NCI-H345 treated with DMSO at 0.1 percent for 48 hours (cell line): ENCODE measurements at regions not wholly inside any gene's neighbourhood (a gene's known extent, or its start where the extent isn't known, plus 50 kb on each side); places are given as distances from the start of the nearest gene placed in this dataset.
"Not testable (repeated sequence)": the region's sequence is repeated elsewhere in the genome, so short reads cannot be mapped to it uniquely, and the experiment has no call there.

Source experiments
- DNase-seq: peaks from one replicate; lab custom pipeline; 2025; ENCODE audit not compliant: unreplicated experiment; lab: John Stamatoyannopoulos, UW

DNA sequence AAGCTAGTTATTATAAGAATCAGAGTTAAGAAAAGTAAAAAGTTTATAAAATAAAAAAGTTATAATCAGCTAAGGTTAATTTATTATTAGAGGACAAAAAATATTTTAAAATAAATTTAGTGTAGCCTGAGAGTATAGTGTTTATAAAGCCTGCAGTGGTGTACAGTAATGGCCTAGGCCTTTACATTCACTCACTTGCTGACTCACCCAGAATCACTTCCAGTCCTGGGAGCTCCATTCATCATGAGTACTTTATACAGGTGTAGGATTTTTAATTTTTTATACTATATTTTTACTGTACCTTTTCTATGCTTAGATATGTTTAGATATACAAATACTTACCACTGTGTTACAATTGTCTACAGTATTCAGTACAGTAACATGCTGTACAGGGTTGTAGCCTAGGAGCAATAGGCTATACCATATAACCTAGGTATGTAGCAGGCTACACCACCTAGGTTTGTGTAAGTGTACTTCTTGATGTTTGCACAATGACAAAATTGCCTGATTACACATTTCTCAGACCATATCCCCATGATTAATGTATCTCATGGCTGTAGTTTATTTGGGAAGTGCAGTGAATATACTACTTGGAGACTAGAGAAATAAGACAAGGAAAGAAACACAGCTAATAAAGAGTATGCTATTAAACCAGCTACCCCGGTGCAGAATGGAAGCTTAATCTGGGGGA is 101.9 kb upstream of the GALNT15 start:
- no peak for DNase-seq

DNA sequence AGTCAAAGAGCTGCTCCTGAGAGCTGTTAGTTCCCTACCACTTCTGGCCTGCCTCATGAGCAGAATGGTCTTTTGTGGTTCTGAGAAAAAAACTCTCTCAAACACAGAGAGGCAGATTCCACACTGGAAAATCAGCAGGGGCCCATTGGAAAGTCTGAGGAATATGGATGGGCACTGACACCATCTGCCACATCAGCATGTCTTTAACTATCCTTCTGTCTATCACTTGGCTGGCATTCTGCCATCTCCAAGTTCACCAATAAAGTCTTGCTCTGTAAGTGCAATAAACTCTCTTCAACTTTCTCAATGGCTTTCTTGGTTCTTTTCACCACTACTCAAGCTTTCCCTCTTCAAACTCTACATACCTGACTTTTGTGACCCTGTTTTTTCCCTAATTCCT is 101.3 kb upstream of the GALNT15 start:
- DNase-seq, result no peak

DNA sequence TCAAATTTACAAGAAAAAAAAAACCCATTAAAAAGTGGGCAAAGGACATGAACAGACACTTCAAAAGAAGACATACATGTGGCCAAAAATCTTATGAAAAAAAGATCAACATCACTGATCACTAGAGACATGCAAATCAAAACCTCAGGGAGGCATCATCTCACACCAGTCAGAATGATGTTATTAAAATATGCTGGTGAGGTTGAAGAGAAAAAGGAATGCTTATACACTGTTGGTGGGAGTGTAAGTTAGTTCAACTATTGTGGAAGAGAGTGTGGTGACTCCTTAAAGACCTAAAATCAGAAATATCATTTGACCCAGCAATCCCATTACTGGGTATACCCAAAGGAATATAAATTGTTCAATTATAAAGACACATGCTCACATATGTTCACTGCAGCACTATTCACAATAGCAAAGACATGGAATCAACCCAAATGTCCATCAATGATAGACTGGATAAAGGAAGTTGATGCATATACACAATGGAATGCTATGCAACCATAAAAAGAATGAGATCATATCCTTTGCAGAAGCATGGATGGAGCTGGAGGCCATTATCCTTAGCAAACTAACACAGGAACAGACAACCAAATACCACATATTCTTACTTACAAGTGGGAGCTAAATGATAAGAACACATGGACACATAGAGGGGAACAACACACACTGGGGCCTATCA is 100.3 kb upstream of the GALNT15 start:
- DNase-seq, result not testable (repeated sequence)

DNA sequence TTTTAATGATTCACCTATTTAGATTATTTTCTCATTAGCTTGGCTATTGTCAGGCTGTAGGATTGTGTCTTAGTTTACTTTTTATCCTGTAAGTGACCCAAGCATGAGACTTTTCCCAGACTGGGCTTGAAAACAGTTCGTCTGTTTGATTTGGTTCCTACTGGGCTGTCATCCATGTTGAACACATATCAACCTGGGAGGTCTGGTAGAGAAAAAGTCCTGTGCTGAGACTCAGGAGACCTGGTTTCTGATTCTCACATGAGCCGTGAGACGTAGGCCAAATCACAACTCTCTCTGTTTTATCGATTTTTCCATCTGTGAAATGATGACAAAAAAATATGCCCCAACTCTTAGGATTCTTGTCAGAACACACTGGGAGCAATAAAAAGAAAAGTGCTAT is 98.8 kb upstream of the GALNT15 start:
- no peak for DNase-seq

DNA sequence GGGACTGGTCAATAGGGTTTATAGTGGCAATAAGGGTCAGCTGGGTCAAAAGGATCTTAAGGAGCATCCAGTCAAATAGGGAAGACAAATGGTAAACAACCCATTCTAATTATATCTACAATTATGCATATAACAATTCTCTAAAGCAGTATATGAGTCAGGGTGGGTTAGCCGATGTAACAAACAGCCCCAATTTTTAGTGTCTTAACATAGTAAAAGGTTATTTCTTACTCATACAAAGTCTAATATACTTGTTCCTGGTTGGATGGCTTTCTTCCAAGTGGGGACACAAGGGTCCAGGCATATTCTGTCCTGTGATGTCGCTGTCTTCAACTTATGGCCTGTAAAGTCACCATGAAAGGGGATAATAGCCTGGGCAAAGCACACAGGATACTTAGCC is 97.9 kb upstream of the GALNT15 start:
- DNase-seq, result no peak

DNA sequence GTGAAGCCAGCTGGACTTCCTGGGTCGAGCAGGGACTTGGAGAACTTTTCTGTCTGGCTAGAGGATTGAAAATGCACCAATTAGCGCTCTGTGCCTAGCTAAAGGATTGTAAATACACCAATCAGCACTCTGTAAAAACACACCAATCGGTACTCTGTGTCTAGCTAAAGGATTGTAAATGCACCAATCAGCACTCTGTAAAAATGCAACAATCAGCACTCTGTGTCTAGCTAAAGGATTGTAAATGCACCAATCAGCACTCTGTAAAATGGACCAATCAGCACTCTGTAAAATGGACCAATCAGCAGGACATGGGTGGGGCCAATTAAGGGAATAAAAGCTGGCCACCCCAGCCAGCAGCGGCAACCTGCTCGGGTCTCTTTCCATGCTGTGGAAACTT is 97.3 kb upstream of the GALNT15 start:
- not testable (repeated sequence) for DNase-seq

DNA sequence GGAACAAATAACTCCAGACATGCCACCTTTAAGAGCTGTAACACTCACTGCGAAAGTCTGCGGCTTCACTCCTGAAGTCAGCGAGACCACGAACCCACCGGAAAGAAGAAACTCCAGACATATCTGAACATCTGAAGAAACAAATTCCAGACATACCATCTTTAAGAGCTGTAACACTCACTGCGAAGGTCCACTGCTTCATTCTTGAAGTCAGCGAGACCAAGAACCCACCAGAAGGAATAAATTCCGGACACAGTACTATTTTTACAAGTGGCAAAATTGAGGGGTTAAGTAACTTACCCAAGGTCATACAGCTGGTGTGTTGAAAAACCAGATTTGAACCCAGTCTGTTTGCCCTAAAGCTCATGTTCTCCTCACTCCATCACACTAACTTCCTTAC is 96.8 kb upstream of the GALNT15 start:
- DNase-seq, result not testable (repeated sequence)

DNA sequence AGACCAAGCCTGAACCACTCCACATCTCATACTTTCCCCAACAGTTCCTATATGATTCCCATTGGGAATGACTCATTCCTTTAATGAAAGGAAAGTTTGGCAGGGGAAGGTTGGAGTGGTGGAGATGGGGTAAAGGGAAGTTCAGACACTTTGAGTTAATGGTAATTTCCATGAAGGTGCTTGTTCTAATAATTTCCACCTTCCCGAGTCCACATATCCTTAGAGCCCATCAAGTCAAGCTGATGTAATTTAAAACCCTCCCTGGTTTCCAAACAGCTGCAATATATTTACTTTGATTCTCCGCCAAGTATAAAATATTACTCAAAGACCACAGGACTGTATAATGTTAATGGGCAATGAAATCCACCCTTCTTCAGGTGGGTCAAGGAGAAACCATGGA is 95.0 kb upstream of the GALNT15 start:
- no peak for DNase-seq

DNA sequence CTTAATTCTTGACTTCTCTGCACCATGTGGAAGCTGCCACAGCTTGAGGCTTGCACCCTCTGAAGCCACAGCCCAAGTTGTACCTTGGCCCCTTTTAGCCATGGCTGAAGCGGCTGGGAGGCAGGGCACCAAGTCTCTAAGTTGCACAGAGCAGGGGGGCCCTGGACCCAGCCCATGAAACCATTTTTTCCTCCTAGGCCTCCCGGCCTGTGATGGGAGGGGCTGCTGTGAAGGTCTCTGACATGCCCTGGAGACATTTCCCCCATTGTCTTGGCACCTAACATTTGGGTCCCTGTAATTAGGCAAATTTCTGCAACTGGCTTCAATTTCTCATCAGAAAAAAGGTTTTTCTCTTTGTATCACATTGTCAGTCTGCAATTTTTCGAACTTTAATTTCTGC is 92.8 kb upstream of the GALNT15 start:
- DNase-seq, result no peak

DNA sequence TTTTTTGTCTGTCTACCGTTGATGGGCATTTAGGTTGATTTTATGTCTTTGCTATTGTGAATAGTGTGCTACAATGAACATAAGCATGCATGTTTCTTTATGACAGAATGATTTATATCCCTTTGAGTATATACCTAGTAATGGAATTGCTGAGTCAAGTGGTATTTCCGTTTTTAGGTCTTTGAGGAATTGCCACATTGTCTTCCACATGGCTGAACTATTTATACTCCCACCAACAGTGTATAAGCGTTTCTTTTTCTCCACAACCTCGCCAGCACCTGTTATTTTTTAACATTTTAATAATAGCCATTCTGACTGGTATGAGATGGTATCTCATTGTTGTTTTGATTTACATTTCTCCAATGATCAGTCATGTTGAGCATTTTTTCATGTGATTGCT is 89.6 kb upstream of the GALNT15 start:
- no peak for DNase-seq

DNA sequence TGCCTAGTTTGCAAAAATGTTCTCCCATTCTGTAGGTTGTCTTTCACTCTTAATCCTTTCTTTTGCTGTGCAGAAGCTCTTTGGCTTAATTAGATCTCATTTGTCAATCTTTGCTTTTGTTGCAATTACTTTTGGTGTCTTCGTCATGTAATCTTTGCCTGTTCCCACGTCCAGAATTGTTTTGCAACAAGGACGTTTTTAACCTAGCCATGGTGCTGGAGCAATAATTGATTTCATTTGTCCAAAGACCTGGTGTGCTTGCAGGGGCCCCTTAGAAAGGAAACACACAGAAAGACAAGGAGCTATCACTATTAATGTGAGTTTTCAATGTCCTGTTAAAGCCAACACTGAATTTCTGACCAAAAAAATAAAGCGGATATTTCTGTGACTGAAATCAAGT is 89.1 kb upstream of the GALNT15 start:
- no peak for DNase-seq

DNA sequence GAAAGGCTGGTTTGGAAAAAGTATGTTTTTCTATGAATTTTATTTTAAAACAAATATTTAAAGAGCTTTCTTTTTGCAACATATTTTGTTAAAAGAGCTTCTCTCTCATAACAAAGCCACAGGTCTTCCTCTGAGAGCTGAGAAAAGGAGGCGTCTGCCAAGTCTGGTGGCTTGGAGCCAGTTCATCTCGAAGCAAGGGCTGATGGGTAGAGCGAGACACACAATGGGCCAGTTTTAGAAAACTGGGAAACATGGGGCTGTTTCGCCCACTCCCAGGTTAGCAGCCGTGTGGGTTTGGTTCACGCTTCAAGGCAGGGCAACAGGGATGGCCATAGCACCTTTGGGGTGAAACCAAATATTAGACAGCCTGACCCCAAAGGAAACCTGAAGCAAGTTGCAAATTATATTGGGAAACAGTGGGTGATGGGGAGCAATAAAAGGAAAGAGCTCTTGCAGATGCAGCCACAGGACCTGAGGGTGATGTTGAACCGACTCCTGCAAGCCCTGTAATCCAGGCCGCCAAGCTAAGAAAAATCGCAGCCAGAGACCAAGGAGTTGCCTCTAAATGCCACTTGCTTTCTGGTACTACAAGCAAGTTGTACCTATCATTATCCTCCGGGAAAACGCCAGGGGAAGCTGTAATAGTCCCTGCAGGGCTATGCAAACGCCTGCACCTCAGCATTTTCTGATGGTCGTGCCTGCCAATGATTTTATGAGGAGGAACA is 88.4 kb upstream of the GALNT15 start:
- no peak for DNase-seq

DNA sequence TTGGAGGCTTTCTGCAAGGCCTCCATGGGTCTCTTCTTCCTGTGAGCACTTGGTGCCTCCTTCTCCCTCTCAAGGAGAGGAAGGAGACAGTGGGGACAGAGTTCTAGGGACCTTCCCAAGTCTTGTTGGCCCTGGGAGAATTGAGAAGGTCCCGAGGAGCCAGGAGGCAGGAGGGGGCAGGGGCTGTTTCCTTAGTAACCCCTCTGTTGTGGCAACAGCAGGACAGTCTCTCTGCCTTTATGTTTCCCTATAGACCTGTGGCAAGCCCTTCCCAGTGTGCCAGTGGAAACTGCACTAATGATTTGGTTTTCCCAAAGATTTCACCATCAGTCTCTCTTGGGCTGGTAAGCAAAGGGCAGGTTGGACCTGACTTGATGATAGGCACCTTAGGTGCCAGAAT is 87.8 kb upstream of the GALNT15 start:
- DNase-seq, result no peak

DNA sequence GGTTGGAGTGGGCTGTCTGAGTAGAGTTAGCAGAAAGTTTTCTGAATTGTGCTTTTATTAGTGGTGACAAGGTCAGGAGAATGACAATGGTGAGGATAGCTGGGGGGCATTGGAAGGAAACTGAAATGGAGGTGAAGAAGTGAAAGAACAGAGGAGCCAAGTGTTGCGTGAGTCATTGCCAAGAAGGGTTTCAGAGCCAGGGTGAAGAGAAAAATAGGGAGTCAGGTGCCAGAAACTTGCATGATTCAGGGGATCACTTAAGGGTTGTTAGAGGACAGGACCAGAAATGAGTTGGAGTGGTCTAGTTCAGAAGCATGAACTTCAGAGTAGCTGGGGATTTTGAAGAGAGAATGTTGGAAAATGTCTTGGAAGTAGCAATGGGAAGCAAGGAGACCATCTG is 86.0 kb upstream of the GALNT15 start:
- no peak for DNase-seq

DNA sequence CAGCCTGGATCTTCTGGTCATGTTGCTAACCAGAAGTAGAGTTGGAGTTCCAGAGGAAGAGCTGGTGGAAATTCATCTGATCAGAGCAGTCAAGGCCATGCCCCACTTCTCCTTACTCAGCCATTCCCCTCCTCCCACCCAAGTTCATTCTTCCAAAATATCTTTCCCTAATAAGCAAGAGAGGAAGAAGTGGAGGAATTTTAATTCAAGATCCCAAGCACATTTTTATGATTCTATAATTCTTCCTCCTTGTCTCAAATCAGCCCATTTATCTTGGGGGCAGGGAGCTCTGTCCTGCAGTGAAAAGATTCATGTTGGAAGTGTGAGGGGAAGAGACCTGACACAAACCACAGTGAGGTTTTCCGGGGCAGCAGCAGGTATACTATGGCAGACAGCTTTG is 85.0 kb upstream of the GALNT15 start:
- no peak for DNase-seq

DNA sequence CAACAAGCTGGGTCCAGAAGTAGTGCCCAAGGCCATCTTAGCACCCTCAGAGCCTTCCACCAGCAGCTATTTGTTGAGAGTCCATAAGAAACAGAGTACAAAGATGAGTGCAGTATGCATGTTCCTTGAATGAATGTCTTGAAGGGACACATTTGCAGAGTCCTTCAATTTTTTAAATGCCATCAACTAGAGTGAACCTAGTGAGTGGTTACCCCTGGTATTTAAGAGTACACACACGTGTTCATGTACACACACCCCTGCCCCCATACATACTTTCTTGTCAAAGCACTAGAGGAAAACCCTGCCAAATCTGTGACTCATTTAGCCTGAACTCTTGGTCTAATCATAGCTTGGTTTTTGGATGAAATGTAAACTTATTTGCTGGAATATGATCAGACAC is 84.5 kb upstream of the GALNT15 start:
- DNase-seq, result no peak

DNA sequence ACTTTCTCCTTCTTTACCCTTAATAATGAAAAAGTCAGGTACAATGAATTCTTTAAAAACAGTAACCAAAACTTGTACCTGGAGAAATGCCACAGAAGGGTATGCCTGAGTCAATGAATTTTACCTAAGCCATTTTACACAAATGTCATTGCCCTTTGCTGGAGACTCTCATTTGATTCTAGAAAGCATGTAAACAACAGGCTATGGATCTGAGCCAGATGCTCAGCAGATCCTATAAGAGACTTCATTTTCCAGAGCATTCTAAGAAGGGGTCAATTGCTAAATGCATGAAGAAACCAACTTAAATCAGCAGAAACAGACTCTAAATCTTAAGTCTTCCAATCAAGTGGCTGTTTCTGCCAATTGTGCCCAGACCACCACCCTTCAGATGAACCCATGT is 83.8 kb upstream of the GALNT15 start:
- DNase-seq, result no peak

DNA sequence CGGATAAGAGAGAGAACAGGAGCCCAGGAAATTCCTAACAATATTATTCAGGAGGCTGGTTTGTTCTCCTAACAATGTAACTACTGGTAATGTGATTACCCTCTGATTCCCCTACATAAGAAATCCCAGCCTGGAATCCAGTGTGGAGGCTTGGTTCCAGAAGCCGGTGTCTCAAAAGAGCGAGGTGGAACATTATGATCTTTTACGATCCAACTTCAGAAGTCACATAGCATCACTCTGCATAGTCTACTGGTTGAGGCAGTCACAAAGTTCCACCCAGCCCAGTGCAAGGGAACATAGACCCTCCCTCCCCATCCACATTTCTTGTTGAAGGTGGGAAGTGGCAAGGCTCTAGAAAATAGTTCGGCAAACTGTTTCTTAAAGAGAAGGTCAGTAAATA is 81.6 kb upstream of the GALNT15 start:
- no peak for DNase-seq

DNA sequence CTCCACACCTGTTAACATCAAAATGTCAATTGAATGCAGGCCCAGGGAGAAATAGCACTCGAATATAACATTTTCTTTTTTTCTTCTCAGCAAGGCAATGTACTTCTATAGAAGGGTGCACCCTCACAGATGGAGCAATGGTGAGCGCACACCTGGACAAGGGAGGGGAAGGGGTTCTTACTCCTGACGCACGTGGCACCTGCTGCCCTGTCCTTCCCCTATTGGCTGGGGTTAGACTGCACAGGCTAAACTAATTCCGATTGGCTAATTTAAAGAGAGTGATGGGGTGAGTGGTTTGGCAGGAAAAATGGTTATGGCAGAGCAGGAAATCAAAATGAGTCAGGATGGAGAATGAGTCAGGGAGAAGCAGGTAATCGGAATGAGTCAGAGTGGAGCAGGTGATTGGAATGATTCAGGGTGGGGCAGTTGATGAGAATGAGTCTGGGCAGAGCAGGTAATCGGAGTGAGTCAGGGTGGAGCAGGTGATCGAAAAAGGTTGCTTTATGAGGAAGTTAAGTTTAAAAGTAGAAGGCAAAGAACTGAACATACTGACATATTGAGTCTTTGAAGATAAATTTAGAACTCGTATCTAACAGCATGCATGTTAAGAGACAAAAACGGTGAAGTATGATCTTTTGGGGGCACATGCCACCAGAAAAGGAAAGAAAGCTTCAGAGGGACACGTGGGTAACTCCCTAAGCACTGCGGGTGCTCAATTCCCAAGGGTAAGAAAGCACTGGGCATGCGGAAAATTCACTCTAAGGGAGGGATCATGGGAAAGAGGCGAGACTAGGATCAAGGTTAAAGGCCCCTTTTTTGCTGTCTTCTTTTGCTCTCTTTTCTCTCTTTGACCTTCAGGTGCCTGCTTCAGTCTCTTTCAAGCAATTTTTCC is 72.9 kb upstream of the GALNT15 start:
- no peak for DNase-seq

DNA sequence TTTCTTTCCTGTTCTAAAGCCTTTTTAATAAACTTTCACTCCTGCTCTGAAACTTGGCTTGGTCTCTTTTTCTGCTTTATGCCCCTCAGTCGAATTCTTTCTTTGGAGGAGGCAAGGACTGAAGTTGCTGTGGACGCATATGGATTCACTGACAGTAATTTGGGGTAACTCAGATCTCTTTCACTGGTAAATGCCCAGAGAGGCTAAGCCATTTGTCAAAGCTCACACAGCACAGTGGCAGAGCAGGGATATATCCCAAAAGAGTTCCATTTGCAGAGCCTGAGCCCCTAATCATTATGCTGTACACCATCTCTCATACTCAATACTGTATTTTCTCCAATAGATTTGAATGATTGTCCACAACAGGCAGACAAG is 72.3 kb upstream of the GALNT15 start:
- no peak for DNase-seq

DNA sequence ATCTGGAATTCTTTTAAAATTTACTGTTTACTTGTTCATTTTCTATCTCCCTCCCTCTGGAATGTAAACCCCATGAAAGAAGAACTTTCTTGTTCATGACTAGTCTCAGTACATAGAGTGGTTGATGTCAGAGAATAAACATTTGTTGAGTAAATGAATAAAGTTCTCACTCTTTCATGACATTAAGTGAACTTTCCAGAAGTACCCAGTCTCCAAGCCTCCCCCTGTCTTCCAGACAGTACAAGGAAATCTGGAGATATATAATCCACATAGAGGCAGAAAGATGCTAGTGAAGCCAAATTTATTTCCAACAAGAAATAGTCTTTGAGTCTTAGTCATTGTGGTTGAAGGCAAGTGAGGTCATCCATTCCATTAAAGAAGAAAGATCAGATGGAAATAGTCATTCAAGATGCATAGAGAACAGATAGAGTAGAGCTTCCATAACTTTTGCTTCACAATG is 71.5 kb upstream of the GALNT15 start:
- DNase-seq, result no peak
